ENCODE measurements at regions not wholly inside any gene's neighbourhood (a gene's known extent, or its start where the extent isn't known, plus 50 kb on each side); places are given as distances from the start of the nearest gene placed in this dataset.

- ATAC-seq (ENCODE audit: low FRiP score) (no peak), DNase-seq (ENCODE audit: low spot score) (no peak)
- TF ChIP-seq CTCF (IDR thresholded peaks at IDR 0.05), result no peak
Observed at GRCh38 chr5:175803736-175804454, 67.5 kb upstream of the CPLX2 start.

GRCh38 chr5:175805256-175806011 is 65.9 kb upstream of the CPLX2 start:
- no peak for ATAC-seq (ENCODE audit: low FRiP score)
- no peak for TF ChIP-seq CTCF (IDR thresholded peaks at IDR 0.05)
- no peak for DNase-seq (ENCODE audit: low spot score)

- no peak for TF ChIP-seq CTCF (IDR thresholded peaks at IDR 0.05)
- no peak for DNase-seq (ENCODE audit: low spot score)
- ATAC-seq (ENCODE audit: low FRiP score), result no peak
Observed at GRCh38 chr5:175808711-175809110, 62.7 kb upstream of the CPLX2 start.

- no peak for TF ChIP-seq CTCF (IDR thresholded peaks at IDR 0.05)
- DNase-seq (ENCODE audit: low spot score) (no peak), ATAC-seq (ENCODE audit: low FRiP score) (no peak)
Observed at GRCh38 chr5:175809531-175810121, 61.8 kb upstream of the CPLX2 start.

GRCh38 chr5:175810457-175810856 is 60.9 kb upstream of the CPLX2 start:
- DNase-seq (ENCODE audit: low spot score) (no peak), ATAC-seq (ENCODE audit: low FRiP score) (no peak)
- TF ChIP-seq CTCF (IDR thresholded peaks at IDR 0.05), result no peak

GRCh38 chr5:175811589-175811988 is 59.8 kb upstream of the CPLX2 start:
- no peak for DNase-seq (ENCODE audit: low spot score)
- TF ChIP-seq CTCF (IDR thresholded peaks at IDR 0.05), result no peak
- ATAC-seq (ENCODE audit: low FRiP score), result no peak

Measured in omental fat pad (tissue), 3 donors.